ENCODE measurements at regions not wholly inside any gene's neighbourhood (a gene's known extent, or its start where the extent isn't known, plus 50 kb on each side); places are given as distances from the start of the nearest gene placed in this dataset.
A peak's percentile ranks its signal among the peaks of the same experiment; 100 is the strongest.

DNA sequence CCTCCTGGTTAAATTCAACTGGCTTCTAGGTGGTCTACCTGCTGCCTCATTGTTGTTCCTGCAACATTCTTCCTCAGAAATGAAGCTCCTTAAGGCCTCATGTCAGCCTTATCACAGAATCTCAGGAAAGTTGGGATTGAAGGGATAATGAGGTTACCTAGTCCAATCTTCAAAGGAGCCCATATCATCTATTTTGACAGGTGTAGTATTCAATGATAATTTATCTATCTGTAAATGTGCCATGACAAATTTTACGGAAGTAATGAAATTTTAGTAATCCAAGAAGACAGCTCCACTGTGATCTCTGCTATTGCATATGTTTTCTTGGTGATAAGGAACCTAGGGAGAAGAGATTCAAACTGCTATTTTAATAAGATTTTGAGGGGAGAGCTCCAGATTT, 973.8 kb downstream of the ROBO2 start:
- H3K36me3 ChIP-seq = no peaks in the 10 kb centered on the region
- no peaks in the 10 kb centered on the region for H3K4me1 ChIP-seq
- no peak for TF ChIP-seq Cebpa-rat (IDR thresholded peaks at IDR 0.05)
- H3K27ac ChIP-seq = no peak overlapping the region
- no peak overlapping the region for H3K9ac ChIP-seq
- no peaks in the 10 kb centered on the region for H3K27me3 ChIP-seq
- H3K9me3 ChIP-seq (replicated peaks in 1 of 11) = peaks cover 0 to 6% (median 0%) of the 10 kb centered on the region in 11 experiments; a peak in 2 of 22 replicates
- H3K4me2 ChIP-seq = no peak overlapping the region
- H3K4me3 ChIP-seq = no peak overlapping the region
- H4K20me1 ChIP-seq = no peaks in the 10 kb centered on the region

DNA sequence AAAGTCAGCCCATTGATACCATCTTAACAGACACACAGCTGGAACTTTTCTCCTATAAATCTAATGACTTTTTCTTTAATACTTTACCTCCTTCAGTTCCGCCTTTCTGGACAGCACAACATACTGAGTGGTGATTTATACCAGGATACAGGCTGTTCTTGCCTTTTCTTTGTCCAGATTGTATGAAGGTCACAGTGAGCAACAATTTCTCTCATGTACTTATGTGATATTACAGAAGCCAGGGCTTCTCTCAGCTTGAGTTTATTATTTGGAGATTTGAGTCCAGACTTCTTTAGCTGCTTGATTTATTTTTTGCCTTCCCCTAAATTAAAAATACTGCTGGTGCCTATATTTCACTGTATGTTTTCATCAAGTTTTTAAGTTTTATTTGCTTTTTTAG, 976.0 kb downstream of the ROBO2 start:
- Histone ChIP-seq H3K4me3 (no peak overlapping the region), H3K9me3 (replicated peaks in 1 of 11) (peaks cover 0 to 6% (median 0%) of the 10 kb centered on the region in 11 experiments; a peak in 2 of 22 replicates), H4K20me1 (no peaks in the 10 kb centered on the region), H3K27ac (no peak overlapping the region), H3K27me3 (no peaks in the 10 kb centered on the region), H3K4me2 (no peak overlapping the region), H3K4me1 (no peaks in the 10 kb centered on the region), H3K9ac (no peak overlapping the region), H3K36me3 (no peaks in the 10 kb centered on the region)
- no peak for TF ChIP-seq Cebpa-rat (IDR thresholded peaks at IDR 0.05)

DNA sequence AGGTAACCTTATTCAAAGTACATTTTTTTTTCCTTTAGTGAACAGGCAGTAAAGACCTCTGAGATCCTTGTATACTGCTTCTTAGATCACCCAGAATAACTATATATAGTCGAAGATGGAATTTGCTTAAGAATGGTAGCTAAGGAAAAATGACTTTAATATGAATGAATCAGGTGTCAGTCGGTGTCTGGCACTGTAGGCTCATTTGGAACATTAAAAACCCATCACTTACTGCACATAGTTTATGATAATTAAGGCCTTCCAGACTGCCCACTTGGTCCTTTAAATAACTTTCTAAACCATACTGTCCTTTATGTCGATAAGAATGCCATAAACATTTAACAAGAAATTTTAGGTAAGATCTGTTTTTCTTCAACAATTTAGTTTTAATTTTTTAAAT, 981.8 kb downstream of the ROBO2 start:
- Histone ChIP-seq H3K27ac (no peak overlapping the region), H4K20me1 (no peaks in the 10 kb centered on the region), H3K4me3 (no peak overlapping the region), H3K27me3 (no peaks in the 10 kb centered on the region), H3K36me3 (no peaks in the 10 kb centered on the region), H3K4me2 (no peak overlapping the region), H3K4me1 (no peaks in the 10 kb centered on the region), H3K9me3 (replicated peaks in 1 of 11) (no peaks in the 10 kb centered on the region), H3K9ac (no peak overlapping the region)
- TF ChIP-seq Cebpa-rat (IDR thresholded peaks at IDR 0.05) = no peak

DNA sequence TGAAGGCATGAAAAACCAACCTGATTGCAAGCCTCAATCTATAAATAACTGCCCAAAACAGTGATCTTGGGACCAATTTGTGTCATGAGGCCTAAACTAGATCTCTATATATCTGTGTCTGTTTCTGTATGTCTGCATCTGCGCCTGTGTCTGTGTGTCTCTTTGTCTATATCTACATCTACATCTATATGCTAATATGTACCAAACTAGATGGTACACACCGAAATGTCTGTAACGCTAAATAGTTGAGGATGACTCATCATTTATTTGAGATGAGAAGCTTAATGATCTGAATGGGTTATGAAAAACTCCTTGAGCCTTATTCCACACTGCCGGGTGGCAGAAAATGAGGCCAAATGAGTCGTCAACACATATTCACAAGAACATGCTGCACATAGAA, 982.3 kb downstream of the ROBO2 start:
- no peaks in the 10 kb centered on the region for H4K20me1 ChIP-seq
- no peaks in the 10 kb centered on the region for H3K9me3 ChIP-seq (replicated peaks in 1 of 11)
- TF ChIP-seq Cebpa-rat (IDR thresholded peaks at IDR 0.05) = no peak
- no peak overlapping the region for H3K4me2 ChIP-seq
- no peak overlapping the region for H3K27ac ChIP-seq
- no peak overlapping the region for H3K9ac ChIP-seq
- no peaks in the 10 kb centered on the region for H3K36me3 ChIP-seq
- no peak overlapping the region for H3K4me3 ChIP-seq
- no peaks in the 10 kb centered on the region for H3K27me3 ChIP-seq
- no peaks in the 10 kb centered on the region for H3K4me1 ChIP-seq

DNA sequence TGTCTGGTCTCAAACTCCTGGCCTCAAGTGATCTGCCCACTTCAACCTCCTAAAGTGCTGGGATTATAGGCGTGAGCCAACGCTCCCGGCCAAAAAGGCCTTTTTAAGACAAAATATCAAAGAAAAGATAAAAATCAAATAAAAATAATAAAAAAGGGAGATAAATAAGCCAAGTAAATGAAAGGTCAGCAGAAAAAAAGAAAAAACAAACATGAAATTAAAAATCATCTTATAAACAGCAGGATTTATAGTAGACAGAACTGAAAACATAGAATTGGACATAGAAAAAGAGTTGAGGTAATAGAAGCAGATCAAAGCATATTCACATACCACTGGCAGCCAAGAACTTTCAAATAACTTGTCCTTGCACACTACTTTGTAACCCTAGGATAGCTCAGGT, 983.4 kb downstream of the ROBO2 start:
- no peaks in the 10 kb centered on the region for H3K27me3 ChIP-seq
- no peak overlapping the region for H3K9ac ChIP-seq
- no peak overlapping the region for H3K4me3 ChIP-seq
- TF ChIP-seq Cebpa-rat (IDR thresholded peaks at IDR 0.05) = no peak
- H3K9me3 ChIP-seq (replicated peaks in 1 of 11) = no peaks in the 10 kb centered on the region
- H3K4me1 ChIP-seq = no peaks in the 10 kb centered on the region
- no peaks in the 10 kb centered on the region for H3K36me3 ChIP-seq
- no peaks in the 10 kb centered on the region for H4K20me1 ChIP-seq
- H3K27ac ChIP-seq = no peak overlapping the region
- no peak overlapping the region for H3K4me2 ChIP-seq

DNA sequence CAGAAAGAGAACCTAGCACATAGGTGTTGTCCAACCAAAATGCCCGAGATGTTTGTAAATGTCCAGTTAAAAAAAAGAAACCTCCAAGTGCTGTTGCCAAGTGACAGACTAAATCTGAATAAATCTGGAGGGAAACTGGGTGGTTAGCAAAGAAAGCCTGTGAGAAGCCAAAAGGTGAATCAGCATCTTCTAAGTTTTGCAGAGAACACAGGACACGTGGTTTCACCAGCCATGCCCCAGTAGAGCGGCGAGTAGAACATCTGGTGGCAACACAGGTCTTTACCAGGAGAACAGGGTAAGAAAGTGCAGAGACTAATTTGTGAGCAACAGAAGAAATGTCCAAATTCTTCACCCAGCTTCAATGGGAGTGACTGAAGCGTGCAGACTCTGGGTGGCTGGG, 986.0 kb downstream of the ROBO2 start:
- Histone ChIP-seq H3K9me3 (replicated peaks in 1 of 11) (peaks cover 7 to 9% (median 8%) of the 10 kb centered on the region in 11 experiments), H3K36me3 (no peaks in the 10 kb centered on the region), H4K20me1 (no peaks in the 10 kb centered on the region), H3K4me3 (no peak overlapping the region), H3K27me3 (no peaks in the 10 kb centered on the region), H3K27ac (no peak overlapping the region), H3K4me1 (no peaks in the 10 kb centered on the region), H3K9ac (no peak overlapping the region), H3K4me2 (no peak overlapping the region)
- TF ChIP-seq Cebpa-rat (IDR thresholded peaks at IDR 0.05) = no peak

DNA sequence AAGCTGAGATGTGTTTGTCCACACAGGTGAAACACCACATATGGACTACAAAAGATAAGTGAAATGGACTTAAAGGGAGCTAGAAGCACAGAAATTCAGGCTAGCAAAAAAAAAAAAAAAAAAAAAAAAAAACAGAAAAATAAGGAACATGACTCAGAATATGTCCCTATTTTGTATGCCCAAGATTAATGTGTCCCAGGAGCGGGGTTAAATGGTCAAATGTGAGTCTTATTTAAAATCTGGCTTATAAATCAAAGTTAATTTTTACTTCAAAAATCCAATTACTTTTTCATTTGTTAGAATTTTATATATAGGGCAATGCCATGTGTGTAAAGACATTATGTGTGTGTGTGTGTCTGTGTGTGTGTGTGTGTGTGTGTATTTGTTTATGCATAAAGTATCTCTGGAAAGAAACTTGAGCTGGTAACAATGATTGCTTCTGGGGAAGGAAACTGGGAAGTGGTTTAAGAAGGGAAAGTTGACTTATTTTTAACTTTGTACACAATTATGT, 986.5 kb downstream of the ROBO2 start:
- Histone ChIP-seq H3K36me3 (no peaks in the 10 kb centered on the region), H4K20me1 (no peaks in the 10 kb centered on the region), H3K9ac (no peak overlapping the region), H3K27me3 (no peaks in the 10 kb centered on the region), H3K4me1 (no peaks in the 10 kb centered on the region), H3K4me2 (no peak overlapping the region), H3K9me3 (replicated peaks in 1 of 11) (peaks cover 7 to 9% (median 8%) of the 10 kb centered on the region in 11 experiments), H3K4me3 (no peak overlapping the region), H3K27ac (no peak overlapping the region)
- TF ChIP-seq Cebpa-rat (IDR thresholded peaks at IDR 0.05) = no peak

DNA sequence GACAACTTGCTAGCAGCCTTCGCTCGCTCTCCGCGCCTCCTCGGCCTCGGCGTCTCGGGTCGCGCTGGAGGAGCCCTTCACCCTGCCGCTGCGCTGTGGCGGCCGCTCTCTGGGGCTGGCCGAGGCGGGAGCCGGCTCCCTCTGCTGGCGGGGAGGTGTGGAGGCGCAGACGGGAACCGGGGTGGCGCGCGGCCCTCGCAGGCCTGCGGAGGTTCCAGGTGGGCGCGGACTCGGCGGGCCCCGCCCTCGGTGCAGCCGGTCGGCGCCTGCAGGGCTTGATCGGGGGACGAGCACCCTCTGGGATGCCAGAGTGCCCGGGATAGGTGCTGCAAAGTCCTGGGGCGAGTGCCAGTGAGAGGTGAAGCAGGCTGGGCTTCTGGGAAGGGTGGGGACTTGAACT, 989.9 kb downstream of the ROBO2 start:
- no peaks in the 10 kb centered on the region for H3K27me3 ChIP-seq
- no peak for TF ChIP-seq Cebpa-rat (IDR thresholded peaks at IDR 0.05)
- H3K27ac ChIP-seq = no peak overlapping the region
- no peak overlapping the region for H3K4me2 ChIP-seq
- H4K20me1 ChIP-seq = no peaks in the 10 kb centered on the region
- no peak overlapping the region for H3K9ac ChIP-seq
- H3K4me3 ChIP-seq = no peak overlapping the region
- no peaks in the 10 kb centered on the region for H3K4me1 ChIP-seq
- H3K36me3 ChIP-seq = no peaks in the 10 kb centered on the region
- H3K9me3 ChIP-seq (replicated peaks in 1 of 11) = peaks cover 7 to 9% (median 8%) of the 10 kb centered on the region in 11 experiments

DNA sequence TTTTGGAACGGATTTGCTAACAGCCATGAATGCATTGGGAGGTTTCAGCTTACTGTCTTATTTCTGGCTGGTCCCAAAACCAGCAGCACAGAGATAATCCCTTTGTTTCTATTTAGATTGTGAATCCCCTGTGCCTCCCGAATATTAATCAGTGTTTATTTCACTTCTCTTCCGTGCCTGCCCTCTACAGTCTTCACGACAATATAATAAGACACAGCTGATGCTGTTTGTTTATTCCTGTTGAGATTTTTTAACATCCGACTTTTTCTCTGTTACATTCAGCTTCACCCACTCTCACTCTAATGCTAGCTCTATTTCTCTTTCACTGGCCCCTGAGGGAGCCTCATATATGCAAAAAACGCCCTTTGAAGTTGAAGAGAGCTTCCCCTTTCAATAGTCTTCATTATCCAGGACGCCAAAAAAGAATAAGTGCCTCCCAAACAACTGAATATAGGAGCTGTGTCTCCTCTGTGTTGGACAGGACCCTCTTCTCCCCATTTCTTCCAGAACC, 995.3 kb downstream of the ROBO2 start:
- H3K36me3 ChIP-seq = no peaks in the 10 kb centered on the region
- H3K4me3 ChIP-seq = no peak overlapping the region
- TF ChIP-seq Cebpa-rat (IDR thresholded peaks at IDR 0.05) = no peak
- no peaks in the 10 kb centered on the region for H4K20me1 ChIP-seq
- no peak overlapping the region for H3K27ac ChIP-seq
- no peaks in the 10 kb centered on the region for H3K27me3 ChIP-seq
- peaks cover 0 to 1% (median under 1%) of the 10 kb centered on the region in 11 experiments; a peak in 12 of 22 replicates for H3K9me3 ChIP-seq (replicated peaks in 1 of 11)
- no peak overlapping the region for H3K9ac ChIP-seq
- peaks cover 0 to 9% (median 7%) of the 10 kb centered on the region in 10 experiments; a peak in 6 of 20 replicates for H3K4me1 ChIP-seq
- H3K4me2 ChIP-seq = peak overlapping the region in 9 of 11 experiments; percentile 5 to 55 (median 16); a peak in 11 of 22 replicates

DNA sequence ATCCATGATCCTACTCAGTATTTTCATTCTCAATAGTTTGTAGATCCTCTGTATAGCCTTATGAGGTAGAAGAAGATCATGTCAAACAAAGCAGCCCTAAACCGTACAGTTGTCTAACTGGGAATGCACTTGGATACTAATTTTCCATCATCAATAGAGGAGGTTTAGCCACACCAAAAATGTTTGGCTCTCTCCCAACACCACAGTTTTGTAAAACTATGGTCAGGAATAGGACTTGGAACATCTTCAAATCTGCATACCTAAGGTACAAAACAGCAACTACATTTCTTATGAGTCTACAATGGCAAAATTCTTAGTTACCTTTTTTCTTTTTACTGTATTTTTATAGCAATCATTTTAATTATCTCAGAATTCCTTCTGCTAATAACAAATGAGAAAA, 1001.6 kb downstream of the ROBO2 start:
- Histone ChIP-seq H3K4me1 (no peaks in the 10 kb centered on the region), H3K27me3 (no peaks in the 10 kb centered on the region), H3K4me3 (no peak overlapping the region), H3K9ac (no peak overlapping the region), H3K9me3 (replicated peaks in 1 of 11) (no peaks in the 10 kb centered on the region), H3K27ac (no peak overlapping the region), H3K36me3 (no peaks in the 10 kb centered on the region), H3K4me2 (no peak overlapping the region), H4K20me1 (no peaks in the 10 kb centered on the region)
- no peak for TF ChIP-seq Cebpa-rat (IDR thresholded peaks at IDR 0.05)
